Endodermal cell (in vitro differentiated cells): ENCODE measurements at regions not wholly inside any gene's neighbourhood (a gene's known extent, or its start where the extent isn't known, plus 50 kb on each side); places are given as distances from the start of the nearest gene placed in this dataset.

Experiments
- DNase-seq: peaks from one replicate; pipeline ENCODE4 v3.0.0-alpha.2; 2017
- H3K27ac ChIP-seq: 2 replicates; pipeline ENCODE4 v1.5.1; 2013; ENCODE audit warnings: mild to moderate bottlenecking, low read depth, low read length, moderate library complexity
- H3K27me3 ChIP-seq: 2 replicates; pipeline ENCODE4 v1.6.1; 2013; ENCODE audit warnings: mild to moderate bottlenecking, low read length, moderate library complexity; ENCODE audit not compliant: insufficient read depth, control insufficient read depth, poor library complexity, severe bottlenecking
- H3K36me3 ChIP-seq: 2 replicates; pipeline ENCODE4 v1.7.0; 2013; ENCODE audit warnings: mild to moderate bottlenecking, low read length, moderate library complexity; ENCODE audit not compliant: control insufficient read depth, insufficient read depth
- H3K4me1 ChIP-seq: one replicate; pipeline ENCODE4 v1.7.0; 2013; ENCODE audit warnings: low read length; ENCODE audit not compliant: control insufficient read depth, insufficient read depth
- H3K4me3 ChIP-seq: 2 replicates; pipeline ENCODE4 v1.5.1; 2013; ENCODE audit warnings: mild to moderate bottlenecking, low read length, moderate library complexity
- H3K9ac ChIP-seq: 2 replicates; pipeline ENCODE4 v1.6.1; 2013; ENCODE audit warnings: mild to moderate bottlenecking, low read length, moderate library complexity; ENCODE audit not compliant: poor library complexity, severe bottlenecking; ENCODE audit errors: extremely low read depth
- H3K9me3 ChIP-seq: 2 replicates; pipeline ENCODE4 v1.6.1; 2013; ENCODE audit warnings: mild to moderate bottlenecking, low read length, moderate library complexity; ENCODE audit not compliant: control insufficient read depth
- H3K27ac Mint-ChIP-seq: 2 replicates; pipeline ENCODE4 v1.8.0; 2020; ENCODE audit warnings: mixed read lengths
- H3K27me3 Mint-ChIP-seq: 2 replicates; pipeline ENCODE4 v1.8.0; 2021; ENCODE audit warnings: mild to moderate bottlenecking, mixed read lengths; ENCODE audit not compliant: insufficient read depth
- H3K36me3 Mint-ChIP-seq: 2 replicates; pipeline ENCODE4 v1.8.0; 2020; ENCODE audit warnings: low read depth, mixed read lengths
- H3K4me1 Mint-ChIP-seq: 2 replicates; pipeline ENCODE4 v1.8.0; 2020; ENCODE audit warnings: mixed read lengths
- H3K4me3 Mint-ChIP-seq: 2 replicates; pipeline ENCODE4 v1.8.0; 2020; ENCODE audit warnings: mild to moderate bottlenecking, moderate library complexity, mixed read lengths
- H3K9me3 Mint-ChIP-seq: 2 replicates; pipeline ENCODE4 v1.8.0; 2020; ENCODE audit warnings: mild to moderate bottlenecking, mixed read lengths
- CTCF ChIP-seq: fragments of 200-600 bp; sonication (generic); conservative IDR thresholded peaks from 2 replicates; pipeline ENCODE4 v1.5.0; 2021; ENCODE audit warnings: antibody characterized with exemption, mild to moderate bottlenecking
- WGBS, 2 experiments: methylation state at CpG; one replicate each; pipeline versions ENCODE4 v1.1.5 to v1.1.7; 2013; ENCODE audit warnings: missing lambda C conversion rate in 2 of 2, mixed read lengths in 1 of 2; ENCODE audit not compliant: insufficient coverage in 1 of 2, insufficient read length in 1 of 2; 5-methylcytosine and 5-hydroxymethylcytosine counted together

DNA sequence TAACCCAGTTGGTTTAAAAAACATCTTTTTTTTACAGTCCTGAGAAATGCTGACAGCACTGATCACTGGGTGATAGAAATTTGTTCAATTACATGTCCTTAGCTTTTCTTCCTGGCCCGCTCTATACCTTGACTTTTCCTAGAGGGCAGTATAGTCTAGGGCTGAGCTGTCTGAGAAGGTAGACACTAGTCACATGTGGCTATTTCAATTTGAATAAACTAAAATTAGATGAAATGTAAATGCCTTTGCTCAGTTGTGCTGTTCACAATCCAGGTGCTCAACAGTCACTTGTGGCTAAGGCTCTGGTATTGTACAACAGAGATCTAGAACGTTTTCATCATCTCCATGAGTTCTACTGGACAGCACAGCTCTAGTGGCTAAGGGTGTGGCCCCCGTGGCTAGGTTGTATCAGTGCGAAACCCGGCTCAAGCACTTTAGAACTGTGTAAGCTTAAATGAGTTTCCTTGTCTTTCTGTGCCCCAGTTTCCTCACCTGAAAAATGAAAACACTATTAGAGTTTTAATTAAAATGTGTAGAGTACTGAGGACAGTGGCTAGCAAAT is 111.6 kb upstream of the WDR17 start:
- no peaks in the 10 kb centered on the region for H3K27me3 Mint-ChIP-seq
- H3K36me3 ChIP-seq: no peaks in the 10 kb centered on the region
- H3K4me1 ChIP-seq: no peaks in the 10 kb centered on the region
- no peaks in the 10 kb centered on the region for H3K4me1 Mint-ChIP-seq
- 94 to 100% methylated on average over 2 to 5 of the region's 5 CpGs for WGBS, 2 experiments
- H3K27ac Mint-ChIP-seq: no peak overlapping the region
- no peak for DNase-seq
- H3K9ac ChIP-seq: no peak overlapping the region
- peak; percentile 73 for TF ChIP-seq CTCF
- H3K27ac ChIP-seq: no peak overlapping the region
- H3K4me3 ChIP-seq: no peak overlapping the region
- H3K4me3 Mint-ChIP-seq: no peak overlapping the region
- H3K9me3 Mint-ChIP-seq: no peaks in the 10 kb centered on the region
- H3K27me3 ChIP-seq: no peaks in the 10 kb centered on the region
- no peaks in the 10 kb centered on the region for H3K36me3 Mint-ChIP-seq
- no peaks in the 10 kb centered on the region for H3K9me3 ChIP-seq

GRCh38 chr4:175954685-175955084 is 111.0 kb upstream of the WDR17 start:
- Mint-ChIP-seq H3K27me3 (no peaks in the 10 kb centered on the region), H3K36me3 (no peaks in the 10 kb centered on the region), H3K9me3 (no peaks in the 10 kb centered on the region), H3K4me1 (no peaks in the 10 kb centered on the region), H3K4me3 (no peak overlapping the region), H3K27ac (no peak overlapping the region)
- TF ChIP-seq CTCF: no peak
- Histone ChIP-seq H3K36me3 (no peaks in the 10 kb centered on the region), H3K4me1 (no peaks in the 10 kb centered on the region), H3K9ac (no peak overlapping the region), H3K27me3 (no peaks in the 10 kb centered on the region), H3K27ac (no peak overlapping the region), H3K9me3 (no peaks in the 10 kb centered on the region), H3K4me3 (no peak overlapping the region)
- WGBS, 2 experiments: 89 to 100% methylated on average over 2 to 3 of the region's 3 CpGs
- DNase-seq: no peak

DNA sequence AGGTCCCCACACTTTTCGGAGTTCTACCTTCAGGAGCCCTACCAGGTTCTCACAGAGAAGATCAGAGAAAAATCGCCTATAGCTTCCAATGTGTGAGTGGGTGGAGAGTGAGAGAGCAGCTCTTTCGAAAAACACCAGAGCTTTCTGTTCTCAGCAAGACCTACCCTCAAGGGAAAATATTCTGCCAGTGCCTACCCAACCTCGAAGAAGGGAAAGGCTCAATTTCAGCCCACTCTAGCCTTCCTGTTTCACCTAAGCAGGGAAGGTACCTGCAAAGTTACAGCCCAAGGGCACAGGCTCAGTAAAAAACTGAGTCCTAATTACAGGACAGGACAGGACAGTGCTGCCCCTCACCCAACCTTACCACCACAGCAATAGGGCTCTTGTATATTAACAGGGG is 104.0 kb upstream of the WDR17 start:
- WGBS, 2 experiments: 94% methylated on average over 2 to 4 of the region's 4 CpGs
- no peak overlapping the region for H3K9ac ChIP-seq
- H3K4me1 ChIP-seq: no peaks in the 10 kb centered on the region
- H3K4me3 Mint-ChIP-seq: no peak overlapping the region
- no peak overlapping the region for H3K4me3 ChIP-seq
- H3K36me3 Mint-ChIP-seq: no peaks in the 10 kb centered on the region
- H3K36me3 ChIP-seq: no peaks in the 10 kb centered on the region
- no peak for TF ChIP-seq CTCF
- no peaks in the 10 kb centered on the region for H3K9me3 Mint-ChIP-seq
- DNase-seq: no peak
- H3K27ac ChIP-seq: no peak overlapping the region
- no peaks in the 10 kb centered on the region for H3K9me3 ChIP-seq
- H3K27me3 Mint-ChIP-seq: no peaks in the 10 kb centered on the region
- H3K27ac Mint-ChIP-seq: no peak overlapping the region
- no peaks in the 10 kb centered on the region for H3K4me1 Mint-ChIP-seq
- no peaks in the 10 kb centered on the region for H3K27me3 ChIP-seq
